ENCODE measurements at regions not wholly inside any gene's neighbourhood (a gene's known extent, or its start where the extent isn't known, plus 50 kb on each side); places are given as distances from the start of the nearest gene placed in this dataset.

- ATAC-seq (ENCODE audit: insufficient read depth, low read depth): no peak
- no peaks in the 10 kb centered on the region for H3K4me1 ChIP-seq (ENCODE audit: insufficient read depth, low read length)
- DNase-seq: no peak
- H3K9me3 ChIP-seq (ENCODE audit: insufficient read depth, low read length, severe bottlenecking): no peaks in the 10 kb centered on the region
- H3K9ac ChIP-seq (ENCODE audit: low read depth, low read length): no peak overlapping the region
- no peaks in the 10 kb centered on the region for H3K27me3 ChIP-seq (ENCODE audit: insufficient read depth, low read length, poor library complexity)
- no peaks in the 10 kb centered on the region for H3K79me2 ChIP-seq (ENCODE audit: insufficient read depth, low read length)
- H3K27ac ChIP-seq (ENCODE audit: low read length): no peak overlapping the region
- TF ChIP-seq CTCF (IDR thresholded peaks at IDR 0.05; ENCODE audit: borderline replicate concordance, extremely low read depth, low read length, poor library complexity, severe bottlenecking) (no peak), EZH2 (IDR thresholded peaks at IDR 0.05; ENCODE audit: borderline replicate concordance, low read depth, low read length, severe bottlenecking) (no peak)
- no peak overlapping the region for H3K4me2 ChIP-seq (ENCODE audit: insufficient read depth, low read length)
- no peak overlapping the region for H2AFZ ChIP-seq (ENCODE audit: low read depth, low read length)
- H3K36me3 ChIP-seq (ENCODE audit: insufficient read depth, low read length): no peaks in the 10 kb centered on the region
- H4K20me1 ChIP-seq (ENCODE audit: insufficient read depth, low read length): no peaks in the 10 kb centered on the region
- H3K4me3 ChIP-seq (ENCODE audit: low read depth in 1 of 2, low read length in 2 of 2): no peak overlapping the region
These were observed 161.7 kb upstream of the CRBN start for GRCh38 chr3:3340965-3341895.

- Histone ChIP-seq H3K9ac (ENCODE audit: low read depth, low read length) (no peak overlapping the region), H2AFZ (ENCODE audit: low read depth, low read length) (no peak overlapping the region), H3K4me3 (ENCODE audit: low read depth in 1 of 2, low read length in 2 of 2) (no peak overlapping the region), H3K27ac (ENCODE audit: low read length) (no peak overlapping the region), H3K27me3 (ENCODE audit: insufficient read depth, low read length, poor library complexity) (no peaks in the 10 kb centered on the region), H3K4me1 (ENCODE audit: insufficient read depth, low read length) (no peaks in the 10 kb centered on the region), H3K4me2 (ENCODE audit: insufficient read depth, low read length) (no peak overlapping the region), H3K79me2 (ENCODE audit: insufficient read depth, low read length) (no peaks in the 10 kb centered on the region), H3K36me3 (ENCODE audit: insufficient read depth, low read length) (no peaks in the 10 kb centered on the region), H4K20me1 (ENCODE audit: insufficient read depth, low read length) (no peaks in the 10 kb centered on the region), H3K9me3 (ENCODE audit: insufficient read depth, low read length, severe bottlenecking) (no peaks in the 10 kb centered on the region)
- TF ChIP-seq EZH2 (IDR thresholded peaks at IDR 0.05; ENCODE audit: borderline replicate concordance, low read depth, low read length, severe bottlenecking) (no peak), CTCF (IDR thresholded peaks at IDR 0.05; ENCODE audit: borderline replicate concordance, extremely low read depth, low read length, poor library complexity, severe bottlenecking) (no peak)
- no peak for DNase-seq
- ATAC-seq (ENCODE audit: insufficient read depth, low read depth): no peak
These were observed 161.0 kb upstream of the CRBN start for GRCh38 chr3:3340526-3340925.

- no peak overlapping the region for H3K4me2 ChIP-seq (ENCODE audit: insufficient read depth, low read length)
- TF ChIP-seq CTCF (IDR thresholded peaks at IDR 0.05; ENCODE audit: borderline replicate concordance, extremely low read depth, low read length, poor library complexity, severe bottlenecking) (no peak), EZH2 (IDR thresholded peaks at IDR 0.05; ENCODE audit: borderline replicate concordance, low read depth, low read length, severe bottlenecking) (no peak)
- no peak overlapping the region for H3K9ac ChIP-seq (ENCODE audit: low read depth, low read length)
- ATAC-seq (ENCODE audit: insufficient read depth, low read depth) (no peak), DNase-seq (no peak)
- H2AFZ ChIP-seq (ENCODE audit: low read depth, low read length): no peak overlapping the region
- H3K36me3 ChIP-seq (ENCODE audit: insufficient read depth, low read length): no peaks in the 10 kb centered on the region
- H4K20me1 ChIP-seq (ENCODE audit: insufficient read depth, low read length): no peaks in the 10 kb centered on the region
- H3K4me3 ChIP-seq (ENCODE audit: low read depth in 1 of 2, low read length in 2 of 2): no peak overlapping the region
- no peaks in the 10 kb centered on the region for H3K4me1 ChIP-seq (ENCODE audit: insufficient read depth, low read length)
- no peaks in the 10 kb centered on the region for H3K79me2 ChIP-seq (ENCODE audit: insufficient read depth, low read length)
- H3K27me3 ChIP-seq (ENCODE audit: insufficient read depth, low read length, poor library complexity): no peaks in the 10 kb centered on the region
- H3K9me3 ChIP-seq (ENCODE audit: insufficient read depth, low read length, severe bottlenecking): no peaks in the 10 kb centered on the region
- H3K27ac ChIP-seq (ENCODE audit: low read length): no peak overlapping the region
These were observed 156.4 kb upstream of the CRBN start for GRCh38 chr3:3335903-3336302.
